Central memory CD8-positive, alpha-beta T cell (primary cell): ENCODE measurements at regions not wholly inside any gene's neighbourhood (a gene's known extent, or its start where the extent isn't known, plus 50 kb on each side); places are given as distances from the start of the nearest gene placed in this dataset.

ENCODE experiments used
- ATAC-seq: fragments of 150-1000 bp; cut with Tn5 transposase; replicated peaks from 2 replicates; pipeline ENCODE4 v1.10.0; 2022; ENCODE audit warnings: mild to moderate bottlenecking, moderate FRiP score, moderate number of reproducible peaks; ENCODE audit not compliant: poor library complexity, severe bottlenecking; ENCODE audit errors: extremely low read depth
- DNase-seq, 2 donors: peaks; one replicate each; pipeline ENCODE4 v3.0.0; 2021; ENCODE audit warnings: low spot score in 2 of 2
- H3K27ac Mint-ChIP-seq: one replicate; pipeline ENCODE4 v1.8.0; 2022; ENCODE audit warnings: low read depth, mild to moderate bottlenecking, moderate library complexity, mixed read lengths
- H3K27me3 Mint-ChIP-seq: one replicate; pipeline ENCODE4 v1.8.0; 2022; ENCODE audit warnings: mixed read lengths
- H3K36me3 Mint-ChIP-seq: one replicate; pipeline ENCODE4 v1.8.0; 2022; ENCODE audit warnings: mild to moderate bottlenecking, moderate library complexity, mixed read lengths; ENCODE audit not compliant: insufficient read depth
- H3K4me1 Mint-ChIP-seq: one replicate; pipeline ENCODE4 v1.8.0; 2022; ENCODE audit warnings: mixed read lengths
- H3K4me3 Mint-ChIP-seq: one replicate; pipeline ENCODE4 v1.8.0; 2022; ENCODE audit warnings: mild to moderate bottlenecking, moderate library complexity, mixed read lengths
- H3K9me3 Mint-ChIP-seq: one replicate; pipeline ENCODE4 v1.8.0; 2022; ENCODE audit warnings: mixed read lengths

DNA sequence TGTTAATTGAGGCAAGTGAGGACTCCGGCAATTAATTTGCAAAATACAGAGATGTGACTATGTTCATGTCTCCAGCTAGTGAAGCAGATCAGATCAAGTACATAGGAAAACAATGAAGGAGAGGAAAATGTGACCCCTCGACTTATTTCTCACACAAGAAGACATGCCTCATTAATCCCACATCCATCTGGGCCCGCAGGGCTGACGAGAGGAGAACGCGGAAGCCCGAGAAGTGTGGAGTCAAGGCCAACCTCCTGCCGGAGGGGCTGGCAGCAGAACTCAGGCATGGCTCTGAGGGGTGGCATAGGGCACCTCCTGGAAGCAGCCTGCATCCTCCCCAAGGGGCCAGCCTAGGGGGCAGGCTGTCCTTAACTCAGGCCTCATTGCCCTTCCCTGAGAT is 54.4 kb downstream of the ZNF503 start:
- no peak for DNase-seq
- Mint-ChIP-seq H3K36me3 (no peaks in the 10 kb centered on the region), H3K27ac (no peak overlapping the region), H3K4me1 (no peaks in the 10 kb centered on the region), H3K9me3 (no peaks in the 10 kb centered on the region), H3K27me3 (peaks cover 27% of the 10 kb centered on the region), H3K4me3 (no peak overlapping the region)
- no peak for ATAC-seq

DNA sequence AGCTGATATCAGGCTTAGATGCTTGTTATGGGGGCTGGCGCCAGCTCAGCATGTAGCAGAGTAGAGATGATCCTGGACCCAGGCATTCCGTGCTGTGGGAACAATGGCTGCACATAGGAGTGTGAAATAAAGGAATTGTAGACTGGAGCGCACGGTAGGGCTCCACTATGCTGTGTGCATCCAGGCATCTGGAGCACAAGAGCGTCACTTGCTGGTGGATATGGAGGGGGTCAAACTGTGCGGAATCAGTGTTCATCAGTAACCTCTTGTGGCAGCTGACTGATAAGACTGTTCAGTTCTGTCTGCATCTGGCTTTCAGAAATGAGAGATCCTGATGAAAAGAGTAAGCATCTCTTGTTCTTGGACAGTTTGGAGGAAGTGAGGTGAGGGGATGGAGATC is 55.8 kb downstream of the ZNF503 start:
- Mint-ChIP-seq H3K4me1 (no peaks in the 10 kb centered on the region), H3K27me3 (peaks cover 21% of the 10 kb centered on the region), H3K36me3 (no peaks in the 10 kb centered on the region), H3K9me3 (no peaks in the 10 kb centered on the region), H3K27ac (no peak overlapping the region), H3K4me3 (no peak overlapping the region)
- DNase-seq (no peak), ATAC-seq (no peak)

DNA sequence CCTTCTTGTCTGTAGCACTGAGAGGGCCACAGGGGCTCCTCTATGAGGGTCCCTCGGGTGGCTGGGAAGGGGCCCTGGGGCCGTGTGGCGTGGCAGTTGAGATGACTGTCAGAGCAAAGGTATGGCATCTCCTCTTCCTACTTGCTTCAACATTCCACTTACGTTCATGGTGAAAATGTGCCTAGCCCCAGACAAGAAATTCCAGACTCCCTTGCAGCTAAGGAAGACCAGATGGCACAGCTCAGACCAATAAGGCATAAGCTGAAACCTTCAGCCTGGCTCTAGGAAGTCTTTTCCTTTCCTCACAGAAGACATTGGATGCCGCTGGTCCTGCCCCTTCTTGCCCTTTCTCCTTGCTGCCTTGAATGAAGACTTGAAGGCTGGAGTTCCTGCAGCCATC is 57.4 kb downstream of the ZNF503 start:
- ATAC-seq (no peak), DNase-seq (no peak)
- H3K27me3 Mint-ChIP-seq, result peaks cover 26% of the 10 kb centered on the region
- H3K9me3 Mint-ChIP-seq, result no peaks in the 10 kb centered on the region
- H3K27ac Mint-ChIP-seq, result no peak overlapping the region
- H3K4me1 Mint-ChIP-seq, result no peaks in the 10 kb centered on the region
- no peak overlapping the region for H3K4me3 Mint-ChIP-seq
- H3K36me3 Mint-ChIP-seq, result no peaks in the 10 kb centered on the region

DNA sequence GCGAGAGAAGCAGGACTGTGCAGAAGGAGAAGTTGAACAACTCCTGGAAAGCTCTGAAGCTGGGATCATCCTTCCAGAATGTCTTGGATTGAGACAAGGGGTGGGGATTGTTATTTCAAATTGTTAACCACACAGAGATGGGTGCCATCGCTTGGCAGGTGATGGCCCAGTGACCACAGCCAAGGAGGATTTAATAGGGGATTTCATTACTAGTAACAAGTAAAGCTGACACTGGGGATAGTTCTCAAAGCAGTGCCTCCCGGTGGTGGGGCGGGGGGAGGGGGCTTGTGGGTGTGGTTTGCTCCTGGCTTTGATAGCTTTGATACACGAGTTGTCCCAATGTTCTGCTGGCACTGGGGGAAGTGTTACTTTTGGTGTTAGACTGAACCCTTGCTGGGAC is 59.2 kb downstream of the ZNF503 start:
- H3K36me3 Mint-ChIP-seq, result no peaks in the 10 kb centered on the region
- H3K27ac Mint-ChIP-seq, result no peak overlapping the region

DNA sequence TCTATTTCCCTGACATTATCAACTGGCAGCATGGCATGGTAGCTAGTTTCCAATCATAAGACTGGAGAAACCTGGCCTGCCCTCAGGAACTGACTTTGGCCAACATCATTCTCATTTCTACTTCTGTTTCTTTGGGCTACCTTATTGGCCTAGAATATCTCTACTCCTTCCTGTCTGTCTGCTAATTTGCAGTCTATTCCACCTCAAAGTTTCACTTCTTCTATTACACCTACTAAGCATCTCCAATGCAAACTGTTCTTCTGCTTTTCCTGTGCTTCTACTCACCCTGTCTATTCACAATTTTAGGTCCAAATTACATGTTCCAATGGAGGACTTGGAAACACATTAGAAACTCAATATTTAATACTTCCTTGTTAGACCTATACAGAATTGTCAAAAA is 65.6 kb downstream of the ZNF503 start:
- H3K27me3 Mint-ChIP-seq, result peaks cover 38% of the 10 kb centered on the region
- no peaks in the 10 kb centered on the region for H3K36me3 Mint-ChIP-seq
- H3K9me3 Mint-ChIP-seq, result no peaks in the 10 kb centered on the region
- H3K4me3 Mint-ChIP-seq, result no peak overlapping the region
- H3K27ac Mint-ChIP-seq, result no peak overlapping the region
- no peak for DNase-seq
- no peaks in the 10 kb centered on the region for H3K4me1 Mint-ChIP-seq
- no peak for ATAC-seq

More for the DNA sequence above, 59.2 kb downstream of the ZNF503 start:
- Mint-ChIP-seq H3K27me3 (peaks cover 41% of the 10 kb centered on the region), H3K4me1 (no peaks in the 10 kb centered on the region), H3K9me3 (no peaks in the 10 kb centered on the region), H3K4me3 (no peak overlapping the region)
- DNase-seq (no peak), ATAC-seq (no peak)

DNA sequence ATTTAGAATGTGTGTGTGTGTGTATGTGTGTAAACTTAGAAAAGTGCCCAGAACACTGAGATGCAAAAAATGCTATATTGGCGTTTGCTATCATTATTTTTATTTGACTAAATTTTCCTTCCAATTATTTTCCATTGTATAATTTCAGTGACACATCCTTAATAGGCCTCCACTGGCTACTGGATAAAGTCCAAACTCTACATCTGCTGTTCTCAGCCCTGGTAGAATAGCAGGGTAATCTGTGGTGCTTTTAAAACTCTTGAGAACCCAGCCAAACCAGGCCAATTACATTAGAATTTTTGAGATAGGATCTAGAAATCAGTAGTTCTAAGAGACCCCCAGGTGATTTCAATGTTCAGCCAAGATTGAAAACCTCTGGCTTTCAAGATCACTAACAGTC is 66.4 kb downstream of the ZNF503 start:
- peaks cover 2% of the 10 kb centered on the region for H3K36me3 Mint-ChIP-seq
- no peak for DNase-seq
- no peaks in the 10 kb centered on the region for H3K9me3 Mint-ChIP-seq
- no peak for ATAC-seq
- H3K27me3 Mint-ChIP-seq, result peaks cover 46% of the 10 kb centered on the region
- H3K4me1 Mint-ChIP-seq, result no peaks in the 10 kb centered on the region
- no peak overlapping the region for H3K27ac Mint-ChIP-seq
- H3K4me3 Mint-ChIP-seq, result no peak overlapping the region

DNA sequence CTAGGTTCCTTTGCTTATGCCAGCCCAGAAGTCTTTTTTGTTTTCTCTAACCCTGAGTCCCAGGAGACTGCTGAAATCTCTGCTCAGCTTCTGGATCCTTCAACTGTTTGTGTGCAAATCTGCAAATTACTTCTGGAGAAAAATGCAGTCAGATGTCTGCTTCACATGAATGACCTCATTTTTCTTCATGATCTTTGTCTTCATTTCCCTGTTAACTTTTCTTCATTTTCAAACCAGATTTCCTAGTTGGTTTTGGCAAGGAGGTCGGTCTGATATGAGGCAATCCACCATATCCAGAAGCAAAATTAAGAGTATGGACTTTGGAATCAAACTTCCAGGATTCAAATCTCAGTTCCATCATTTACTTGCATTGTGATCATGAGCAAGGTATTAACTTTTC is 66.8 kb downstream of the ZNF503 start:
- Mint-ChIP-seq H3K4me1 (no peaks in the 10 kb centered on the region), H3K36me3 (peaks cover 2% of the 10 kb centered on the region), H3K27me3 (peaks cover 51% of the 10 kb centered on the region), H3K27ac (no peak overlapping the region), H3K9me3 (no peaks in the 10 kb centered on the region), H3K4me3 (no peak overlapping the region)
- DNase-seq, result no peak
- ATAC-seq, result no peak

DNA sequence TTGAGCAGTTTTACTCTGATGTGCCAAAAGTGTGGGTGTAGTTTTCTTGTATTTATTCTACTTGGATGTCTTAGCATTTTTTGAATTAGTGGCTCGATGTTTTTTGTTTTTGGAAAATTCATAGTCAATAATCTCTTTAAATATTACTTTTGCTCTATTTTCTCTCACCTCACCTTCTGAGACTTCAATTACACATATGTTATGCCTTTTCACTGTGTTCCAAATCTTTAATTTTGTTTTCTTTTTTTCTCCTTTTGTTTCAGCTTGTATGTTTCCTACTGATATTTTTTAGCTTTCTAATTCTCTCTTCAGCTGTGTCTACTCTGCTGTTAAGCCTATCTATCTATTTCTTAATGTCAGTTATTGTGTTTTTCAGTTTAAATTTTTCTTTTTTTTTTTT is 69.5 kb downstream of the ZNF503 start:
- ATAC-seq, result no peak
- no peaks in the 10 kb centered on the region for H3K4me1 Mint-ChIP-seq
- peaks cover 2% of the 10 kb centered on the region for H3K36me3 Mint-ChIP-seq
- DNase-seq, result no peak
- no peak overlapping the region for H3K27ac Mint-ChIP-seq
- no peaks in the 10 kb centered on the region for H3K9me3 Mint-ChIP-seq
- H3K27me3 Mint-ChIP-seq, result peaks cover 50% of the 10 kb centered on the region
- no peak overlapping the region for H3K4me3 Mint-ChIP-seq

DNA sequence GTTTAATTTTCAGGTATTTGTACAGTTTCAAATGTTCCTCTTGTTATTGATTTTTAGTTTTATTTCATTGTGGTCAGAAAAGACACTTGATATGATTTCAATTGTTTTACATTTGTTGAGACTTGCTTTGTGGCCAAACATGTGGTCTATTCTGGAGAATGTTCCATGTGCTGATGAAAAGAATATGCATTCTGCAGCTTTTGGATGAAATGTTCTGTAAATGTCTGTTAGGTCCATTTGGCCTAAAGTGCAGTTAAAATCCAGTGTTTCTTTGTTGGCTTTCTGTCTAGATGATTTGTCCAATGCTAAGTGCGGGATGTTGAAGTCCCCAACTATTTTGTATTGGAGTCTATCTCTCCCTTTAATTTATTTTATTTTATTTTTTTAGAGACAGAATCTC is 70.5 kb downstream of the ZNF503 start:
- Mint-ChIP-seq H3K4me1 (no peaks in the 10 kb centered on the region), H3K36me3 (peaks cover 2% of the 10 kb centered on the region), H3K4me3 (no peak overlapping the region), H3K27me3 (peaks cover 50% of the 10 kb centered on the region), H3K9me3 (no peaks in the 10 kb centered on the region), H3K27ac (no peak overlapping the region)
- DNase-seq (no peak), ATAC-seq (no peak)

DNA sequence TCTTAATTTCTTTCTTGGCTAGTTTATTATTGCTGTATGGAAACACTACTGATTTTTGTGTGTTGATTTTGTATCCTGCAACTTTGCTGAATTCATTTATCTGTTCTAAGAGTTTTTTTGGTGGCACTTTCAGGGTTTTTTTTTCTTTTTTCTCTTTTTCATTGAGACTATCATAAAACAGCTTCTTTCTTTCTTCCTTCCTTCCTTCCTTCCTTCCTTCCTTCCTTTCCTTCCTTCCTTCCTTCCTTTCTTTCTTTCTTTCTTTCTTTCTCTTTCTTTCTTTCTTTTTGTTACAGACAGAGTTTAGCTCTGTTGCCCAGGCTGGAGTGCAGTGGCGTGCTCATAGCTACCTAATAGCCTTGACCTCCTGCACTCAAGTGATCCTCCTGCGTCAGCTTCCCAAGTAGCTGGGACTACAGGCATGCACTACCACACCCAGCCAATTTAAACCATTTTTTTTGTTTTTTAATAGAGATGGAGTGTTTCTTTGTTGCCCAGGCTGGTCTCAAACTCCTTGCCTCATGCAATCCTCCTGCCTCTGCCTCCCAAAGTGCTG is 72.3 kb downstream of the ZNF503 start:
- Mint-ChIP-seq H3K27ac (no peak overlapping the region), H3K4me3 (no peak overlapping the region), H3K9me3 (no peaks in the 10 kb centered on the region), H3K27me3 (peaks cover 43% of the 10 kb centered on the region), H3K36me3 (peaks cover 2% of the 10 kb centered on the region), H3K4me1 (no peaks in the 10 kb centered on the region)
- no peak for ATAC-seq
- no peak for DNase-seq

DNA sequence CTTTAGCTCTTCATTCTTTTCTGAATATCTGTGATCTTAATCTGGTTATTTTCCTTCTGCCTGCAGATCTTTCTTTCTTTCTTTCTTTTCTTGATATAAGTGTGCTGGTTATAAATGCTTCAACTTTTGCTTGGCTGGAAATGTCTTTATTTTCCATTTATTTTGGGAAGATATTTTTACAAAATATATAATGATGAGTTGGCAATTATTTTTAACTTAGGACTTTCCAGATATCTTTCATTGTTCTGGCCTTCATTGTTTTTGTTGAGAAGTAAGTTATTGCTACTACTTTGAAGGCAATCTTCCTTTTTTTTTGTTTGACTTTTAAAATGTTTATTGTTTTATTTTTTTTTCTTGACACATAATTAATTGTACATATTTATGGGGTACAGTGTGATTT is 75.3 kb downstream of the ZNF503 start:
- ATAC-seq (no peak), DNase-seq (no peak)
- H3K27me3 Mint-ChIP-seq, result peaks cover 34% of the 10 kb centered on the region
- no peak overlapping the region for H3K27ac Mint-ChIP-seq
- no peaks in the 10 kb centered on the region for H3K4me1 Mint-ChIP-seq
- peaks cover 6% of the 10 kb centered on the region for H3K9me3 Mint-ChIP-seq
- H3K36me3 Mint-ChIP-seq, result peaks cover 2% of the 10 kb centered on the region
- no peak overlapping the region for H3K4me3 Mint-ChIP-seq

DNA sequence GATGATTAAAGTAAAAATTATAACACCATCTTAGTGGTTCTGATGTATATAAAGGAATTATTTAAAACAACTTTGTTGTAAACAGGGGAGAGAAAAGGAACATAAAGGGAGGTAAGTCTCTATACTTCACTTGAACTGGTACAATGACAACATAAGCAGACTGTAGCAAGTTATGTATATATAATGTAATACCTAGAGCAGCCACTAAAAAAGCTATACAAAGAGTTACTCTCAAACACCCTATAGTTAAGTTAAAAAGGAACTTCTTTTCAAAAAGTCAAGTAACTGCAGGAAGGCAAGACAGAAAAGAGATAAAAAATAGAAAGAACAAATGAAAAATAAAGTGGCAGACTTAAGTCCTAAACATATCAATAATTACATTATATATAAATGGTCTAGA is 82.3 kb downstream of the ZNF503 start:
- no peak for DNase-seq
- Mint-ChIP-seq H3K4me3 (no peak overlapping the region), H3K27me3 (peaks cover 27% of the 10 kb centered on the region), H3K9me3 (peaks cover 29% of the 10 kb centered on the region), H3K4me1 (no peaks in the 10 kb centered on the region), H3K36me3 (no peaks in the 10 kb centered on the region), H3K27ac (no peak overlapping the region)
- no peak for ATAC-seq

DNA sequence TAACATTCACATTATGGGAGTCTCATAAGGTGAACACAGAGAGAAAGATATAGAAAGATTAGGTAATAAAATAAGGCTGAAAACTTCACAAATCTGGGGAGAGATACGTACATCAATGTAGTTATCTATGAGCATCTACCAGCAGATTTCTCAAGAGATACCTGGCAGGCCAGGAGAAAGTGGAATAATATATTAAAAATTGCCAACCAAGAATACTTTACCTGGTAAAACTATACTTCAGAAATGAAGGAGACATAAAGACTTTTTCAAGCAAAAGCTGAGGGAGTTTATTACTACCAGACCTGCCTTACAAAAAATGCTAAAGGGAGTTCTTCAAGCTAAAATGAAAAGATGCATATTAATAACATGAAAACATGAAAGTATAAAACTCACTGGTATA is 78.8 kb upstream of the COMTD1 start:
- no peak for ATAC-seq
- Mint-ChIP-seq H3K9me3 (peaks cover 27% of the 10 kb centered on the region), H3K27ac (no peak overlapping the region), H3K27me3 (peaks cover 58% of the 10 kb centered on the region), H3K36me3 (no peaks in the 10 kb centered on the region), H3K4me3 (no peak overlapping the region), H3K4me1 (no peaks in the 10 kb centered on the region)
- no peak for DNase-seq

DNA sequence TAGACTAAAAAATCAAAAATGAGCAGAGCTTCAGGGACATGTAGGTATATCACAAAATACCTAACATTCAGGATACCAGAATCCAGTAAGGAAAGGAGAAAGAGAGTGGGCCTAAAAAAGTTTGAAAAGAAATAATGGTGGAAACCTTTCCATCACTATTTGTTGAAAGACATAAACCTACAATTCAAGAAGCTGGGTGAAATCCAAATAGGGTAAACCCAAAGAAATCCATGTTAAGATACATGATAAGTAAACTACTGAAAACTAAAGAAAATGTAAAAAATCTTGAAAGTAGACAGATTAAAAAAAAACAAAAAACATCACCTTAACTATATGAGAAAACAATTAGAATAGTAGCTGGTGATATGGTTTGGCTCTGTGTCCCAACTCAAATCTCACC is 76.7 kb upstream of the COMTD1 start:
- DNase-seq (no peak), ATAC-seq (no peak)
- H3K27me3 Mint-ChIP-seq, result peaks cover 58% of the 10 kb centered on the region
- H3K27ac Mint-ChIP-seq, result no peak overlapping the region
- peaks cover 17% of the 10 kb centered on the region for H3K9me3 Mint-ChIP-seq
- H3K4me3 Mint-ChIP-seq, result no peak overlapping the region
- H3K4me1 Mint-ChIP-seq, result no peaks in the 10 kb centered on the region
- no peaks in the 10 kb centered on the region for H3K36me3 Mint-ChIP-seq
